OCI-LY1 (cell line): ENCODE measurements at regions not wholly inside any gene's neighbourhood (a gene's known extent, or its start where the extent isn't known, plus 50 kb on each side); places are given as distances from the start of the nearest gene placed in this dataset.

ENCODE experiments used
- H2AFZ ChIP-seq: fragments of 200-600 bp; sonication (generic), shearing (Covaris generic); 2 replicates; pipeline ENCODE4 v1.6.0; 2014; ENCODE audit warnings: antibody characterized with exemption, mild to moderate bottlenecking, low read length
- H3F3A ChIP-seq: fragments of 200-600 bp; sonication (generic), shearing (Covaris generic); 2 replicates; pipeline ENCODE4 v1.6.0; 2014; ENCODE audit warnings: mild to moderate bottlenecking, antibody characterized with exemption, low read length, moderate library complexity; ENCODE audit not compliant: insufficient read depth
- H3K27ac ChIP-seq: fragments of 200-600 bp; sonication (generic); 2 replicates; pipeline ENCODE4 v1.5.1; 2014; ENCODE audit warnings: low read length, mixed run types, mild to moderate bottlenecking, low read depth; ENCODE audit not compliant: poor library complexity, severe bottlenecking
- H3K27me3 ChIP-seq: fragments of 200-600 bp; sonication (generic); 2 replicates; pipeline ENCODE4 v1.6.0; 2014; ENCODE audit warnings: antibody characterized with exemption, mild to moderate bottlenecking, low read length, moderate library complexity; ENCODE audit not compliant: insufficient read depth
- H3K36me3 ChIP-seq: fragments of 200-600 bp; sonication (generic); 2 replicates; pipeline ENCODE4 v1.6.1; 2014; ENCODE audit warnings: mild to moderate bottlenecking, antibody characterized with exemption, low read length, moderate library complexity, mixed read lengths; ENCODE audit not compliant: insufficient read depth
- H3K4me1 ChIP-seq: fragments of 200-600 bp; sonication (generic); 2 replicates; pipeline ENCODE4 v1.5.1; 2014; ENCODE audit warnings: mild to moderate bottlenecking, low read length, moderate library complexity; ENCODE audit not compliant: insufficient read depth, severe bottlenecking
- H3K4me2 ChIP-seq: fragments of 200-600 bp; sonication (generic), shearing (Covaris generic); 2 replicates; pipeline ENCODE4 v1.6.1; 2014; ENCODE audit warnings: low read length
- H3K4me3 ChIP-seq: fragments of 200-600 bp; sonication (generic); 2 replicates; pipeline ENCODE4 v1.5.1; 2014; ENCODE audit warnings: low read length, low read depth, mild to moderate bottlenecking, mixed read lengths; ENCODE audit not compliant: poor library complexity, severe bottlenecking
- H3K79me2 ChIP-seq: fragments of 200-600 bp; shearing (Covaris generic); 2 replicates; pipeline ENCODE4 v1.6.1; 2016; ENCODE audit warnings: mixed run types, low read length, mixed read lengths; ENCODE audit not compliant: insufficient read depth
- H3K9ac ChIP-seq: fragments of 200-600 bp; sonication (generic), shearing (Covaris generic); 2 replicates; pipeline ENCODE4 v1.6.1; 2014; ENCODE audit warnings: mild to moderate bottlenecking, low read length, mixed read lengths
- H3K9me2 ChIP-seq: fragments of 200-600 bp; sonication (generic), shearing (Covaris generic); 2 replicates; pipeline ENCODE4 v1.6.1; 2014; ENCODE audit warnings: low read depth, mild to moderate bottlenecking, low read length, mixed read lengths
- H3K9me3 ChIP-seq: fragments of 200-600 bp; shearing (Covaris generic); 2 replicates; pipeline ENCODE4 v1.6.1; 2014; ENCODE audit warnings: low read length, mixed read lengths
- H4K20me1 ChIP-seq: fragments of 200-600 bp; sonication (generic), shearing (Covaris generic); 2 replicates; pipeline ENCODE4 v1.6.0; 2016; ENCODE audit warnings: mild to moderate bottlenecking, low read length; ENCODE audit not compliant: insufficient read depth
- EZH2 ChIP-seq: fragments of 200-600 bp; sonication (generic), shearing (Covaris generic); IDR thresholded peaks from 2 replicates; pipeline ENCODE4 v1.8.0; 2017; ENCODE audit warnings: borderline replicate concordance, mixed run types, mild to moderate bottlenecking, antibody characterized with exemption, low read length, moderate library complexity, mixed read lengths
- TF ChIP-seq, protein P1 (sequence below): fragments of 200-600 bp; sonication (generic), shearing (Covaris generic); IDR thresholded peaks from 2 replicates; pipeline ENCODE4 v1.5.1; 2017; ENCODE audit warnings: mild to moderate bottlenecking, antibody characterized with exemption, low read length, moderate library complexity, mixed read lengths

DNA sequence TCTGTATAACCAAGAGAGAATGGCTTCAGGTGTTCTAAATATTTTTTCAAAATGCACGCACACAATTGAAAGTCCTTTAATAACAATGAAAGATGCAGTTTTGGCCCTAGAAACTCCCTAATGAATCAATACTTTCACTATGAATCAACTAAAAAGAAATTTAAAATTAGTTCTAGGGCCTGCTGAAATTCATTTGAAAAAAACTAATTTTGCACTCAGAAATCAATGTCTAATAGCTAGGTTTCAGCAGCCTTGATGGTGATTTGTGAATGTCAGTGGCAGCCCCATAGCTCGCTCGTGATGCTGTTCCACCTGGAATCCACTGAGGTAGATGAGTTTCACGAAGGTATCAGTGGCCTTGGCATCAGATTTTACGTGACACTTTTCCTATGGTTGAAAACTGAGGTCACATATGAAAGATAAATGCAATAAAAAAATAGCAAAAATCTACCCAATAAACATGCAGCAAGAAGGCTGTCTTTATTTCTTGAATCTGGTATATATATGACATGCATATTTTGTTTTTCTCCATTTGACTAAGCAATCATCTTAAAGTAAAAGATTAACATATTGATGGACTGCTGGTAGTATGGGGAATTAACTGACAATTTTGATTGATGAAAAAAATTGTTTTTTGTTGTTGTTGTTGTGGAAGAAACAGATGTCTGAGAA is 141.0 kb downstream of the AKAP11 start:
- Histone ChIP-seq H3K4me3 (no peak overlapping the region), H3K4me1 (no peaks in the 10 kb centered on the region), H3K9me3 (no peaks in the 10 kb centered on the region), H3K9me2 (no peaks in the 10 kb centered on the region), H4K20me1 (no peaks in the 10 kb centered on the region), H3K9ac (no peak overlapping the region), H3K79me2 (no peaks in the 10 kb centered on the region), H3K27me3 (no peaks in the 10 kb centered on the region), H3F3A (no peaks in the 10 kb centered on the region), H3K4me2 (no peak overlapping the region), H3K27ac (no peak overlapping the region), H3K36me3 (no peaks in the 10 kb centered on the region), H2AFZ (no peak overlapping the region)
- no peak for TF ChIP-seq EZH2
- TF ChIP-seq, protein P1, sequence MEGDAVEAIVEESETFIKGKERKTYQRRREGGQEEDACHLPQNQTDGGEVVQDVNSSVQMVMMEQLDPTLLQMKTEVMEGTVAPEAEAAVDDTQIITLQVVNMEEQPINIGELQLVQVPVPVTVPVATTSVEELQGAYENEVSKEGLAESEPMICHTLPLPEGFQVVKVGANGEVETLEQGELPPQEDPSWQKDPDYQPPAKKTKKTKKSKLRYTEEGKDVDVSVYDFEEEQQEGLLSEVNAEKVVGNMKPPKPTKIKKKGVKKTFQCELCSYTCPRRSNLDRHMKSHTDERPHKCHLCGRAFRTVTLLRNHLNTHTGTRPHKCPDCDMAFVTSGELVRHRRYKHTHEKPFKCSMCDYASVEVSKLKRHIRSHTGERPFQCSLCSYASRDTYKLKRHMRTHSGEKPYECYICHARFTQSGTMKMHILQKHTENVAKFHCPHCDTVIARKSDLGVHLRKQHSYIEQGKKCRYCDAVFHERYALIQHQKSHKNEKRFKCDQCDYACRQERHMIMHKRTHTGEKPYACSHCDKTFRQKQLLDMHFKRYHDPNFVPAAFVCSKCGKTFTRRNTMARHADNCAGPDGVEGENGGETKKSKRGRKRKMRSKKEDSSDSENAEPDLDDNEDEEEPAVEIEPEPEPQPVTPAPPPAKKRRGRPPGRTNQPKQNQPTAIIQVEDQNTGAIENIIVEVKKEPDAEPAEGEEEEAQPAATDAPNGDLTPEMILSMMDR = no peak

GRCh38 chr13:42413484-42413815 is 141.5 kb downstream of the AKAP11 start:
- H2AFZ ChIP-seq = no peak overlapping the region
- H3F3A ChIP-seq = no peaks in the 10 kb centered on the region
- no peak overlapping the region for H3K9ac ChIP-seq
- TF ChIP-seq EZH2 = no peak
- TF ChIP-seq, protein P1 = no peak
- no peaks in the 10 kb centered on the region for H3K9me3 ChIP-seq
- no peaks in the 10 kb centered on the region for H3K9me2 ChIP-seq
- no peaks in the 10 kb centered on the region for H3K36me3 ChIP-seq
- H3K27me3 ChIP-seq = no peaks in the 10 kb centered on the region
- H3K27ac ChIP-seq = no peak overlapping the region
- no peak overlapping the region for H3K4me2 ChIP-seq
- H3K4me3 ChIP-seq = no peak overlapping the region
- no peaks in the 10 kb centered on the region for H4K20me1 ChIP-seq
- no peaks in the 10 kb centered on the region for H3K4me1 ChIP-seq
- H3K79me2 ChIP-seq = no peaks in the 10 kb centered on the region

DNA sequence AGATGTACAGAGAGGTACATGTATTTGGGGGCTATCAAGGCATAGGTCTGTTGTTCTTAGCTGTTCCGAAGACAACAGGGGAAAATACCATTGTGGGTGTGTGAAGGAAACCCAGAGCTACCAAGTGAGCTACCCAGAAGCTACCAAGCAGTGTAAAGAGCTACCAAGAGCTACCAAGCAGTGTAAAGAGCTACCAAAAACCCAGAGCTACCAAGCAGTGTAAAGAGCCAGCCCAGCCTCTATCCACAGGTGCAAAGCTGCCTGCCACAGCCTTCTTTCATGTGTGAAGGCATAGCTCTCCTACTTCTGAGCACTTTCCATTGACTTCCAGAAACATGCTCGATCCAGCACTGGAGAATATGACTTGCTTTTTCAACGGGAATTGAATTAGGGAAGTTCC is 145.7 kb downstream of the AKAP11 start:
- Histone ChIP-seq H3K9me3 (no peaks in the 10 kb centered on the region), H3K27me3 (no peaks in the 10 kb centered on the region), H3K9ac (no peak overlapping the region), H3K27ac (no peak overlapping the region), H3K4me2 (no peak overlapping the region), H2AFZ (no peak overlapping the region), H3K4me1 (no peaks in the 10 kb centered on the region), H3K4me3 (no peak overlapping the region), H3F3A (no peaks in the 10 kb centered on the region), H3K9me2 (no peaks in the 10 kb centered on the region), H3K36me3 (no peaks in the 10 kb centered on the region), H4K20me1 (no peaks in the 10 kb centered on the region), H3K79me2 (no peaks in the 10 kb centered on the region)
- no peak for TF ChIP-seq EZH2
- TF ChIP-seq, protein P1 = no peak
